Skin epidermis (tissue), 12 donors: ENCODE measurements at regions not wholly inside any gene's neighbourhood (a gene's known extent, or its start where the extent isn't known, plus 50 kb on each side); places are given as distances from the start of the nearest gene placed in this dataset.

ENCODE experiments used
- H3K27ac ChIP-seq, 21 experiments: fragments of 200-600 bp; sonication (generic) in 11 of 21; one replicate each; pipeline ENCODE4 v1.5.0; 2020; ENCODE audit warnings: mild to moderate bottlenecking in 3 of 21, inconsistent platforms in 2 of 21, moderate library complexity in 2 of 21
- H3K4me3 ChIP-seq, 7 experiments: fragments of 200-600 bp; sonication (generic) in 2 of 7; one replicate each; pipeline ENCODE4 v1.5.0; 2020; ENCODE audit warnings: inconsistent platforms in 2 of 7, mild to moderate bottlenecking in 2 of 7, moderate library complexity in 1 of 7

GRCh38 chr2:144180131-144180530, 339.8 kb downstream of the ZEB2 start:
- H3K4me3 ChIP-seq, result no peak overlapping the region
- H3K27ac ChIP-seq, result peak overlapping the region in 4 of 21 experiments; percentile 7 to 33 (median 24)

- no peak overlapping the region for H3K4me3 ChIP-seq
- no peak overlapping the region for H3K27ac ChIP-seq
Observed at GRCh38 chr2:144170179-144170578, 349.7 kb downstream of the ZEB2 start.

DNA sequence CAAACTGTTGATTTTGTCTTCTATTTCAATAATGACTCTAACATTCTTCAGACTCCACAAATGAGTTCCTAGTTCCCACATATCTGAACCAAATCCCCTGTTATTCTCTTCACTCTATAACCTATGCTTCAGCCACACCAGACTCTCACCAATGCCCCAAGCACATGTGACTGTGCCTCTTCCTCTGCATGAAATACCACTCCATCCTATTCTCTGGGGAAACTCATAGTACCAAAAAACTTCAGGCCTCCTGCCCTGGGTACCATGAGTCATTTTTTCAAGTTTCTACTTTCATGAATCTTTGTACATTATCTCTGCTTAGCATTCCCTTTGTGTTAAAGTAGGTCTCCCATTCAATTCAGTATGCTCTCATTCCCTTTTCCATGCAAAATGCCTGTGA, 353.2 kb downstream of the ZEB2 start:
- Histone ChIP-seq H3K27ac (no peak overlapping the region), H3K4me3 (no peak overlapping the region)

DNA sequence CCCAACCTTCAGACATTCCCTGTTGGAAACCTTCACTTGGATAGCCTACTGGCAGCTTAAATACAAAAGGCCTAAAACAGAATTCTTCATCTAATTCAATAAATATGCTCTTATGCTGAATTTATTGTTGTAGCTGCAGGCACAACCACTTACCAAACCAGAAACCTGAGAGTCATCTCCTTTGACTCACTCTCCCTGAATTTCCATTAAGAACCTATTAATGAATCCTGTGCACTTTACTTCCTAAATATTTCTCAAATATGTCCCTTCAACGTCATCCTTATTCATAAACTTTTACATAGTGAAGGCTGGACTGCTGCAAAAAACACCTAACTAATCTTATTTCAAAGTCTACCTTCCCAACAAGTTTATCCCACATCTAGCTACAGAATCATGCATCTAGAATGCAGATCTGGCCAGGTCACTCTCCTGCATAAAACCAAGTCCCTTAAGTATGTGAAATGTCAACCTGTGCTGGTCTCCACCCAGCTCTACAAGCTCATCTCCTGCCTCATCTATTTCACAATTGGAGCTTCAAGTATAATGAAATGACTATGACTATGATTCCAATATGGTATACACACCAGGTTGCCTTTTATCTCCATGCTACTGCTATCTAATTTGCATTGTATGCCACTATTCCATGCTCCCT, 354.2 kb downstream of the ZEB2 start:
- Histone ChIP-seq H3K27ac (no peak overlapping the region), H3K4me3 (no peak overlapping the region)

GRCh38 chr2:144163592-144163991, 356.3 kb downstream of the ZEB2 start:
- no peak overlapping the region for H3K4me3 ChIP-seq
- H3K27ac ChIP-seq, result no peak overlapping the region

GRCh38 chr2:144162652-144163051, 357.3 kb downstream of the ZEB2 start:
- Histone ChIP-seq H3K27ac (no peak overlapping the region), H3K4me3 (no peak overlapping the region)

- Histone ChIP-seq H3K27ac (no peak overlapping the region), H3K4me3 (no peak overlapping the region)
Observed at GRCh38 chr2:144161061-144161460, 358.9 kb downstream of the ZEB2 start.

GRCh38 chr2:144159240-144159639, 360.7 kb downstream of the ZEB2 start:
- Histone ChIP-seq H3K27ac (no peak overlapping the region), H3K4me3 (no peak overlapping the region)

- Histone ChIP-seq H3K27ac (no peak overlapping the region), H3K4me3 (no peak overlapping the region)
Observed at GRCh38 chr2:144158096-144158495, 361.8 kb downstream of the ZEB2 start.

- no peak overlapping the region for H3K27ac ChIP-seq
- H3K4me3 ChIP-seq, result no peak overlapping the region
Observed at GRCh38 chr2:144156736-144157640, 362.9 kb downstream of the ZEB2 start.

GRCh38 chr2:144154205-144154604, 365.7 kb downstream of the ZEB2 start:
- no peak overlapping the region for H3K27ac ChIP-seq
- H3K4me3 ChIP-seq, result no peak overlapping the region

DNA sequence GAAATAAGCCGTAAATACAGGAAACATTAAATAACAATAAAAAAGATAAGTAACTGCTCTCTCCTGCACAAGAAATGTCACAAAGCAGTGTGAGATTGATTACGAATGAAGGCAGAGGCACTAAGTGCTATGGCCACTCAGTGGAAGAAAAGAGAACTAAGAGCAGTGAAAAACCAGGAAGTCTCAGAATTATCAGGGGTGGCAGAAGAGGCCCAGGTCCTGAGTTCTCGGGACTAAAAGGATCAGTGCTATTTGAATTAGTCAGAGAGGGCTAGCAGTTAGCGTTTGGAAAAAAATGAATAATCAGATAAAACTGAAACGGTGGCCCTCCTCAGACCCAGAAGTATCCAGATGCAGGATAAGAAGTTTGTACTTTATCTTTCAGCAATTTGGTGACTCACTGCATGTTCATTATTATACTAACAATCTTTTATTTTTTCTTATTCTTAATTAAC, 367.1 kb downstream of the ZEB2 start:
- H3K4me3 ChIP-seq, result no peak overlapping the region
- peak overlapping the region in 1 of 21 experiments; percentile 24 for H3K27ac ChIP-seq

DNA sequence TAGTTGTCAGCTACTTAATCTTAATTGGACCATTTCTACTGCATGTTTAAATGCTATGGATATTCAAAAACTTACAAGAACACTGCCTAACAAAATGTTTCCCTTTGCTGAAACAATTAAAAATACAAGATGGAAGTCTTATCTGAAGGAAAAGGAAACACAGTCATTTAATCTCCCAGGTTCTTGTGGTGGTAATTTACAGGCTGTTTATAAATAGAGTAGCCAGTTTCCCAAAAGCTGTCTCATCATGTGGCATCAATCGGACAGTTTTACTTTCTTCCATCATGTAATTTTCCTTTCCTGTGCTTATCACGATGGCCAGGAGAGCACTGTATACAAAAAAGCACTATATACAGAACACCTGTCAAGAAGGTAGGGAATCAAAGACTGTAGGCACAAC, 368.1 kb downstream of the ZEB2 start:
- no peak overlapping the region for H3K27ac ChIP-seq
- H3K4me3 ChIP-seq, result no peak overlapping the region

GRCh38 chr2:144151405-144151804, 368.5 kb downstream of the ZEB2 start:
- no peak overlapping the region for H3K4me3 ChIP-seq
- H3K27ac ChIP-seq, result no peak overlapping the region

DNA sequence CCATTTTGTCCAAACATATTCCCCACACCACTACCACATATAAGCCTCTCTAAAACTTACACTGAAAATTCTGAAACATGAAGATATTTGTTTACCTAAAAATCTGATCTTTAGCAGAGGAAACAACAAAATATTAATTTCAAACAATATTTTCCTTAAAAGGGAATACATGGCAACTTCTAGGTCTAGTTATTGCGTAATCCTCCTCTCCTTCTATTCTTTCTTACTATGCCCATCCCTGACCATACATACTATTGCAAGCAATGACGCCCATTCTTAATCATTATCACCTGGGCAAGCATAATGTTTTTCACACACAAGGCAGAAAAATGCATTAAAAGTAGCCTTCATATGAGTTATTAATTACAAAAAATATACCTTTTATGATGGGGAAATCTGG, 372.6 kb downstream of the ZEB2 start:
- no peak overlapping the region for H3K4me3 ChIP-seq
- no peak overlapping the region for H3K27ac ChIP-seq

GRCh38 chr2:144146876-144147275, 373.0 kb downstream of the ZEB2 start:
- H3K27ac ChIP-seq, result no peak overlapping the region
- H3K4me3 ChIP-seq, result no peak overlapping the region

GRCh38 chr2:144146076-144146475, 373.8 kb downstream of the ZEB2 start:
- Histone ChIP-seq H3K4me3 (no peak overlapping the region), H3K27ac (no peak overlapping the region)

GRCh38 chr2:144143294-144144151, 376.4 kb downstream of the ZEB2 start:
- Histone ChIP-seq H3K27ac (peak overlapping the region in 8 of 21 experiments; percentile 1 to 49 (median 34)), H3K4me3 (no peak overlapping the region)

DNA sequence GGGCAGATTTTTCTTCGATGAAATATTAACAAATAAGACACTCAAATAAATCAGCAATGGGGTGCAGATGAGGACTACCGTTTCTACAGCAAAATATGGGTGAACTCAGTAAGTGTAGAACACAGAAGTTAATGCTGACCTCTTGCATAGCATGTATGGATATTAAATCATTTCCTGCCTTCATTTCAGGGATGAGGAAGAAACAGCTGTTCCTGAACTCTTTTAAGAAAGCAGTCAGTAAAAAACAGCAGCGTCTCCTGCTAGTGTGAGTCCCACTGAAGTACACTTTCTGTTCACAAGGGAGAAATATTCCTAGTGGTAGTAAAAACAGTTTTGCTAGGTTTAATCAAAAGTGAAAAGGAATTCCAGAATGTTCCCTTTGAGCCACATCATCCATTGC, 379.0 kb downstream of the ZEB2 start:
- H3K27ac ChIP-seq, result no peak overlapping the region
- H3K4me3 ChIP-seq, result no peak overlapping the region
